Activated CD8-positive, alpha-beta memory T cell treated with anti-CD3 and anti-CD28 coated beads, Interleukin-2, amount 50 U/mL, for 24 hours (primary cell): ENCODE measurements at regions not wholly inside any gene's neighbourhood (a gene's known extent, or its start where the extent isn't known, plus 50 kb on each side); places are given as distances from the start of the nearest gene placed in this dataset.

Experiments used
- DNase-seq: peaks from one replicate; pipeline ENCODE4 v3.0.0-alpha.2; 2020; ENCODE audit errors: extremely low read depth

DNA sequence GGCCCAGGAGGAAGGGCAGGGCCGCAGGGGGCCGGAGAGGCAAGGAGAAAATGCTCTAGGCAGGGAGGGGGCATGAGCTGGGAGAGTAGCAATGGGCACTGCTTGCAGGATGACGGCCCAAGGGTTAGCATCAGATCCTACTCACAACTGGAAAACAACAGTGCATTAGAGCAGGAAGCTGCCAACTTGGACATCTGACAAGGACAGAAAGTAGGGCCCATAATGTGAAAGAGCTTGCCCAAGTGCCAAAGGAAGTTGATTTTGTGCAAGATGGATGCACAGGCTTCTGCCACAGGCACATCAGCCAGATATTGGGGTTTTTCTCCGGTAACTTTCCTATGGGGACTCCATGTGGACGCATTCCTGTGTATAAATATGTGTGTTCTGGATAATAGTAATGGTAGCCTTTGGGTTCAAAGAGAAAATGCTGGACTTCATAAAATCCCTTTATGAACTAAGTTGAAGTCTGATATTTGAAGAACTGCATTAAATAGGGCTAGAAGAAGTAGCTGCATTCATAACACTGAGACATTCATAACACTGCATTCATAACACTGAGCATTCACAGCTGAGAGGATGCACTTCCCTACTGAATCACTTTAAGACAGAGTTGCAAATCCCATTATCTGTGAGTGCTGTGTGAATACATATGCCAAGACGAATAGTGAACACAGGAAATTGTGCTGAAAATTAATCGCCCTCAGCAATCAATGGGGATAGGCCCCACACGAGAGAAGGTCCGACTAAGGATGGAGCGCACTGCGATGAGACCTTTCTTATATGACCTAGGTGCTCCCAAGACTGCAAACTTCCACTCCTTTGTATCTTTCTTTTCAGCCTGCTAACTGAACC lies 235.6 kb upstream of the PRDM1 start:
- no peak for DNase-seq

DNA sequence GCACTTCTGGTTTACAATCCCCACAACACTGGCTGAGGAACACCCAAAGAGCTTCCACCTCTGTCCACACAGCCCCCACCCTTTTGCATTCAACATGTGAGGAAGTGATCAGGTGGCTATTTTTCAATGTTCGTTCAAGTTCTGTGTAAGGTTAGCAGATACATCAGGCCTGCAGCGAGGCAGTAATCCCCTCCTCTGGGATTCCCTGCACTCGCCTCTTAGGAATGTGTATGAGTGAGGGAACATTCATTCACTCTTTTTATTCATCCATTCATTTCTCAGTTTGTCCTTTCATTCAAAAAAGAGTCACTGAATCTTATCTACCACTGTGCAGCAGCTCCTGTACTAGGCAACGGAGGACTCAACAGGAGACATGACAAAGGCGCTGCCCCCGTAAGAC lies 236.4 kb upstream of the PRDM1 start:
- DNase-seq, result no peak

DNA sequence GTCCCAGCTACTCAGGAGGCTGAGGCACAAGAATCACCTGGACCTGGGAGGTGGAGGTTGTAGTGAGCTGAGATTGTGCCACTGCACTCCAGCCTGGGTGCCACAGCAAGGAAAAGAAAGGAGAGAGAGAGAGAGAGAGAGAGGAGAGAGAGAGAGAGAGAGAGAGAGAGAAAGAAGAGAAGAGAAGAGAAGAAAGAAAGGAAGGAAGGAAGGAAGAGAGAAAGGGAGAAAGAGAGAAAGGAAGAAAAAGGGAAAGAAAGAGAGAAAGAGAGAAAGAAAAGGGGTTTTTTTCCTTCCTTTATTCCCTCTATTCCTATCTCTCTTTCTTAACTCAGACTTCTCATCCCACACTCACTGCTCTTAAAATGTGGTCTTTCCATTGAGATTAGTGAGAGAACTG lies 238.7 kb upstream of the PRDM1 start:
- DNase-seq, result no peak

DNA sequence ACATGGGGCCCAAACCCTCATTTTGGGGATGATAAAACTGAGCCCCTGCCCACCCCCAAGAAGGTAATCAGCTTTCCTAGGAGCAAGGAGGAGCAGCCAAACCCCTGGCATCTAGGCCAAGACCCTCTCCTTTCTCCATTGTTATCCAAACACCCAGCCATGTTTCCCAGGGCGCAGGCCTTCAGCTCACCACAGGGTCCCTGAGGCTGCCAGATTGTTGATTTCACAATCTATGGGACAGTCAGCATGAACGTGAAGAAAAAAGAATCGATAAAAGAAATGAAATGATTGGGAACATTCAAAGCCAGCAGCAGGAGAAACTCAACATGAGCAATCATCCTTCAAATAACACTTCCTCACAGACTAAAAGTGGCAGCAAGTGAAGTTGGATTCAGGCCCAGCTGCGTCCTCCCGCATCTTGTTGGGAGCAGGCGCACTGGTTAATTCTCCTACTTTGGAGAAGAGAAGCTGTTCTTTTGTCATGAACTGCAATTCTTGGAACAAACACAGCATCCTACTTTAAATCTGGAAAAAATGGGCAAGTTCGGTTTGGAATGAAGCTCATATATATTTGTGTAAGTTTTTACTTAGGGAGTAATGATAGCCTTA lies 241.8 kb upstream of the PRDM1 start:
- DNase-seq, result no peak

DNA sequence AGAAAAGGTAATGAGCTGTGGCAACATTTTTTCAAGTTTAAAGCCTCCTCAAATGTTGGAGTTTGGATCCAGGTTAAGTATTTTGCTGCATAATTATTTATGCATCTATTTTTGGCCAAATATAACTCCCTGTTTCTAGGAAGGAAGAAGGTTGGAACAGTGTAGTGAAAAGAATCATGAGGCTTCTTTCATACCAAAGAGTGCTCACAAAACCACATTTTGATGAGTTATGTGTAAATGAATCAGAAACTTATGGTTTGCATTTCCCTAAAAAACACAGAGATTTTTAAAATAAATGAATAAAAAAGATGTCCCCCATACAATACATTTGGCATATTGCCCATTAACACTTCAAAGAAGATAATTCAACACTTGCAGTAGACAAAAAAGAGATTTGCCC lies 246.9 kb upstream of the PRDM1 start:
- no peak for DNase-seq

DNA sequence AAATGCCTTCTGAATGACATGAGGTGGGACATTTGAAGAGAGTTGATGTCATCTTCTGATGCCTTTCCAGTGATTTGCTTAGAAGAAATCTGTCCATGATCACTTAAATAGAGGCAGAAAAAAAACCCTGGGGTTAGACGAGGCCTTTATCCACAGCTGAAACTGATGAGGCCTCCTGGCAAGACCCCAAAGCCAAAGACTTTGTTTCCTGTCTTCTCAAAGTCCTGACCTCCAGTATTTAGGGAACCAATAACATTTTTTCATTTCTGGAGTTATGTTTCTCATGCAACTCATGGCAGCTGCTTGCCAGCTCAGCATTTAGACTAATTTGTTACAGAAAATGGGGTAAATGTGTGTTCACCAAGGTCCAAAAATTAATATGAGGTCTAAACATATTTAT lies 248.0 kb upstream of the PRDM1 start:
- DNase-seq, result no peak

DNA sequence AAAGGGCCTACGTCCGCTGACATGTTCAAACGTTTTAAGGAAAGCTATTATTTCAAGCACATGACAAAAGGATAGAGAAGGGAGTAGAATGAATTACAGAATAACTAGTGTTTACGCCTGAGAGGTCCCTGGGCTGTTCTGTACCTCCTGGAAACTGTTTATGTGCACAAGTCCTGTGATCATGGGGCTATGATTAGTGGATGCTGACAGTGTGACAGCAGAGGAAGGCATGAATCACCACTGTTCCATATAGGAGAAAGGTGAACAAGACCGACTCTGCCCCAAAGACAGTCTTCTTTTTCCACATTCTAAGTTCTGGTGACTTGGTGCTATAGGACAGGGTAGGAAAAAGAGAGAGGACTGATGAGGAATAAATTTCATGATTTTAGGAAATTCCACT lies 249.2 kb upstream of the PRDM1 start:
- no peak for DNase-seq

DNA sequence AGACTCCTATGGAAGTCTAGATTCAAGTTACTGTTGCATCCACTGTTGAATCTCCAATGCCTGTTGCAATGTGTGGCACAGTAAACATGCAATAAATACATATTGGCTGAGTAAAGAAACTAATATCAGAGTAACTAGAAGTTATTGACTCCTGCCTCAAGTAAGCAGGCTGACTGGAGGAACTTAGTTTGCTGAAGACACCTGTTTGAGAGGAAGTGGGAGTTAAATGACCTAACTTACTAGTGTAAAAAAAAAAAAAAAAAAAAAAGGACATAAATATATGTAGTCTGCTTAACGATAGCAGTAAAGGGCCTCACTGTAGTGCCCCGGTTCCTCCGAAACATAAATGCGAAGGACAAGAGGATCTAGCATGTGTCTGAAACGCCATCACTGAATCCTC lies 249.8 kb upstream of the PRDM1 start:
- no peak for DNase-seq

DNA sequence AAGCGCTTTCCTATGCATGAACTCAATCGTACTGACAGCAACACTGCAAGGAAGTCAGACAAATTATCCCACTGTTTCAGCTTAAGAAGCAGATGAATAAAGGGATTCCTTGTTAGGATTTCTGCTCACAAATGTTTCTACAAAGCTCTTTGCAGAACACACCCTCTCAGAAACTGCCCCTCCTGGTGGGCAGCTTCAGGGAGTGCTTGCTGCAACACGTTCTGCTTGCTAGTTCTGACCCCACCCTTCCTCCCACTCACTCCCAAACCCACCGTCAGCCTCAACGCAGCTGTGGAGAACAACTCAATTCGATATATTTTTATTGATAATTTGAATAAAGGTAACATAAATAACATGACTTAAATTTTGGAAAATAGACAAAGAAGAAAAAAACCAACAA lies 250.8 kb upstream of the PRDM1 start:
- DNase-seq, result peak; percentile 1

DNA sequence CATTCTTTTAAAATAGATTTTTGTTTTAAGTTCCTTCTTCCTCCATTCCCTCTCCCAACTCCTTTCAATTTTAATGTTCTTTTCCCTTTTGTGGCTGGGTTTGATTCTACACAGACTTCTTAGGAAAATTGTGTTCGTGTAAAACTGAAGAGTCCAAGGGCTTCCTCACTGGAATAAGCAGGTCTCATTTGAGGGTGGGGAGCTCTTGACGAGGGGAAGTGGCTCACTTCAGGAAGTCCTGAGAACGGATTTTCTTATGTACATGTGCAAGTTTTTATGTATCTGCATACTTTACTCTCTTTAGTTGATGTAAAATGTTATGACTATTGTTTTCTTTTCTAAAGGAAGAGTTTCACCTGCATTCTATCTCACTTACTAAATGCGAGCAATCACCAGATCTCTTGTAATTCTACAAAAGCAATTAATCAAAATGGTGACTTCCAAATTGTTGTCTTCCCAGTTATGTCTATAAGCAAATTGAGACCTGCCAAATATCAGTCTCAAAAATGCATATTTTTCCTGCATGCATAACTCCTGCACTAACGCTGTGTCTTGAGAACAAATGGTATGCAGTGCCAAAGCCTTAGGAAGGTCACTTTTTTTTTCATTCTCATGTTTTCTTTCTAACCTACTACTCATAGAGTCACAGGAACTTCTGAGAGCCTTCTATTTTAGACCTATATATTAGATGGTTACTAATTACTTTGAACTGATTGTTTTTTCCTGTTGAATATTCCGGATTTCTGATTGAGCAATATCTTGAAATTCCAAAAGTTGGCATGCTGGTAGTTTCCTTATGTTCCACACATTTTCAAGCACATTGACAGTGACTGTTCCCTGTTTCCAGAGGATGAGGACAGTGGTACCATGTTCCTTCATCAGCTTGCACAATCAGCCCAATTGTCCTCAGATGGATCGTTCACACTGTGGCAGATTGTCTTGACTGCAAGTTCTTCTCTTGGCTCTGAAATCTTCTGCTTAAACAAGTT lies 251.9 kb upstream of the PRDM1 start:
- no peak for DNase-seq

DNA sequence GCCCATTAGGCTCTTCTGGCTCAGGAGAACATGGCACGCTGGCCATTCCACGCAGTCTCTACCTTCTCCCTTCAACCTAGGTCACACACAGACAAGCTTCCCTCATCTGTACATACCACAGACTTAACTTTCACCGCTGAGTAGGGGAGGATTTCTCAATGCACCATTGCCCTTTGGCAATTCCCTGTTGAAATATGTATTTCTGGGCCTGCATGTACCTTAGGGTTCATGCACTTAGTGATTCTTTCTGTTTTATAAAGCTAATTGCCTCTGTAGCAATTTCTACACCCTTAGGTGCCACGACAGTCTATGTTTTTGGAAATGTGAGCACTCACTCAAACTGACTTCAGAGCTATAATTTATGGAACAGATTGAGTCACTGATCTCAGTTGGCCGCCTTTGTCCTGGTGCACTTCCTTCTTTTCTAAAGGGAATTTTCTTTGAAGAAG lies 253.8 kb upstream of the PRDM1 start:
- DNase-seq, result no peak

DNA sequence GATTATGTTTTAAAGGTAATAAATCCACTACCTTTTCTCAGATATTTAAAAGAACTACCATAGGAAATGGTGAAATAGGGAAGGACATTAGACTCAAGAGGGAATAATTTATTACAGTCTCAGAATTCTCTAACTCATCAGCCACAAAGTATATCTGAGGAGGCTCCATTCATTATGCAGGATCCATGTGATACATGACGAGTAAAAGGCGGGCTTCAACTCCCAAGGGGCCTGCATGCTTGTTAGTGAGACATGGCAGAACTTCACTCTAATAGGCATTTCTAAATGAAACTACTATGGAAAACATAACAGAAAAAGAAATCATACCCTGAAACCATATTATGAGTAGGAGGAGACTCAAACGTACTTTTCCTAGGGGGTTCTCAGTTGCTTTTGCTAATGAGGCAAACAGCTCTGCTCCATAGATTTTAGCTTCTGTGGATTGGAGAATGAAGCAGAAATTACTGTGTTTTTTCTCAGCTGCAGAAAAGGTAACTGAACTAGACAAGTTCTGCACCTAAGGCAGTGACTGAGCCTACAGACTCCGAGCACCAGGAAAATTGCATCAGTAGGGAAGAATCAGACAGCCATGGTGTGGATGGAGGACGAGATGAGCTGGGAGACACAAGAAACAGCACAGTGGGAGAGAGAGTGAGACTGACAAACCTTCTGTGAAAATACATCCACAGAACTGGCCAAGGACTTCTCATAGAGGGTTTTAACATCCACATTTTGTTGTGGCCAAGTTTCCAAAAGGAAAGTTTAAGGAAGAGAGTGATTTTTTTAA lies 254.6 kb upstream of the PRDM1 start:
- DNase-seq, result no peak

DNA sequence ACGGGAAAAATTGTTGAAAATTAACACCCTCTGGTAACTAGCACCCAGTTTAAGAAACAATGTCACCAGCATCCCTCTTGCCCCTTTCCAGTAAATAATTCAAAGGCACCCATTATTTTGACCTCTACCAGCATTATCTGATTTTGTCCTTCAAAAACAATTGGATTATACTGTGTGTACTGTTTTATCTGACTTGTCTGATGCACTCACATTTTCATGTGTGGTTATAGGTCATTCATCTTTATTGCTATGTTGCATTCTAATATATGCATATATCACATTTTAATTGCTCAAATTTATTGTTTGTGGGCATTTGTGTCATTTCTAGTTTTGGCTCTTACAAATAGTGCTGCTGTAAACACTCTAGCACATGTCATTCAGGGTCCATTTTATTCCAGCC lies 260.9 kb upstream of the PRDM1 start:
- no peak for DNase-seq

DNA sequence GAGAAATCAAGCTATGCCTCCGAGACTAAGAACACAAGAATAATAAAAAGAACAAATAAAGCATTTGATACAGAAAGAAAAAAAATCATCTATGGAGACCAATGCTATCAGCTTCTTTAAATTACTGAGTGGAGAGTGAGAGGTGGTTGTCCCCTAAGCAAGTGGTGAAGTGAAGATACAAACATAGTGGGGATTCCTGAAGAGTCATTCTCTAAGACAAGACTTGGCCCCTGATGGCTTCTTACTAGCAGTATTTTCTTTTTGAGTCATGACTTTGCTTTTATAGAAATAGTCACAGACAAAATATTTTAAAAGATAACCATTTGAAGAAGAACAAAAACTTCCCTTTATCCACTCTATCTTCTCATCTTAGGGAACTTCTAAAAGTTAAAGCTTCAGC lies 261.4 kb upstream of the PRDM1 start:
- DNase-seq, result no peak

DNA sequence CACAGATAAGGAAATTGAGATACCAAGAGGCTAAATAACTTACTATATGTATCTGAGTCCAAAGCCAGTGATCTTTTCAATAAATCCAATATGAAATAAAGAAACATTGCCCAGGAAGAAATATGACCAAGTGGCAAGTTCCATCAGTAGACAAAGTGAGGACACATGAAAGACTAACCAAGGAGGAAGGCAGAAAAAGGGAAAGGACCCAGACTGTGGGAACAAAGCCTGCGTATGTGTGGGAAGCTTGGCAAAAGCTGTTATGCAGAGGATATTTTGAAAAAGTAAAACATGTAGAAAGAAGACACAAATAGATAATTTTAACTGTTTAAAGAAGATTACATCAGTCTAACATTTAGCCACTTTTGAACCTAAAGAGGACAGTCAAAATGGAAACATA lies 264.4 kb upstream of the PRDM1 start:
- no peak for DNase-seq

DNA sequence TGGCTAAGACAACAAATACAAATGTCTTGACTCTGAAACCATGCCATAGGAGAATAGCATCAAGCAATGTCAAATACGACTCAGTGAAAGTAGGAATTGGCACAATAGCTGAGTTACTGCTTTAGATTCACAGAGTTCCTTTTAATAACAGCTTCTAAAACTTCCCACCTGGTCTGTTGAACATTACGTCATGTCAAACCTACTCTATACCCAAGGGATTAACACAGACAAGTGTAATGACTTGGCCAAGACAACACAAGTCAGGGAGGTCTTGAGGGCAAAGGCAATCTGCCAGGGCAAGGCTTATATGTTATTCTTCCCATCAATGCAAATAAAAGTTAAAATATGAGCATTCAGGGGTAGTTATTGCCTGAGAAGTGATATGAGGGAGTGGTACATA lies 265.1 kb upstream of the PRDM1 start:
- DNase-seq, result no peak

DNA sequence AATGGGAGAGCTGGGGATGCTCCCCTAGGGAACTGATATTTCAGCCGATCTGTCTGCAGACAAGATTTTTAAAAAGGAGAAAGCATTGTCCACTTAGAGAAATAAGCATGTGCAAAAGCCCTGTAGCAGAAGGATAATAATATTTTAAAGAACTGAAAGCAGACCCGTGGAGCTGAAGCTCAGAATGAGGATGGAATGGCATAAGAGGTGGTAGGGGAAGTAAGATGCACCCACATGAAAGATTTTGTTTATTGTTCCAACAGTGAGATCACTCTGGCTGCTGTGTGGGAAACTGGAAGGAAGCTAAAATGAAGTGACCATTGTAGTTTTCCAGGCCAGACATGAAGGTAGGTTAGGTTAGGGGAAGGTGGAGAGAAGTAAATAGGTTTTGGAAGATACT lies 266.4 kb upstream of the PRDM1 start:
- DNase-seq, result no peak

DNA sequence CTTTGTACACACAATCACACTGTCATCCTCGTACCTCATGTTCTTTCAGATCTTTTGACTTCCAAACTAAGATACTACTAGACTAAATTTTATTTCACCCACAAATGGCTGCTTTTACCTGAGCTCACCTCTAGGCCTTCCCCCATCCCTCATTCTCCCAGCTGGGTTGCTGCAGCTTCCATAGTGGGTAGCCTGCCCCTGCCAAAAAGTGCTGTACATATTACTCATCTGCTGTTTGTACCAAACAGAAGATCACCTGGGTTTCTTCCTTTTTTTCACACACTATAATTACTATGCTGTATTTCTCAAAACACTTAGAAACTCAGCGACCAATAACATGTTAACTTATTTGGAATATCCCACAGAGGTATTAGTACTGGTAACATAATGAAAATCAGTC lies 267.6 kb upstream of the PRDM1 start:
- no peak for DNase-seq

DNA sequence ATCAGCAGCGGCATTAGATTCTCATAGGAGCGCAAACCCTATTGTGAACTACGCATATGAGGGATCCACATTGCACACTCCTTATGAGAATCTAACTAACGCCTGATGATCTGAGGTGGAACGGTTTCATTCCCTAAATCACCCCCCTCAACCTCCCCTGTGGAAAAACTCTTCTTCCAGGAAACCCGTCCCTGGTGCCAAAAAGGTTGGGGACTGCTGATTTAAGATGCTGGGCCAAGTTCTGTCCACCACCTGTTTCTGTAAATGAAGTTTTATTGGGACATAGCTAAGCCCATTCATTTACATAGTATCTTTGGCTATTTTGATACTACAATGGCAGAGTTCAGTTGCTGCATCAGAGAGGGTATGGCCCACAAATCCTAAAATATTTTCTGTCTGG lies 268.2 kb upstream of the PRDM1 start:
- no peak for DNase-seq

DNA sequence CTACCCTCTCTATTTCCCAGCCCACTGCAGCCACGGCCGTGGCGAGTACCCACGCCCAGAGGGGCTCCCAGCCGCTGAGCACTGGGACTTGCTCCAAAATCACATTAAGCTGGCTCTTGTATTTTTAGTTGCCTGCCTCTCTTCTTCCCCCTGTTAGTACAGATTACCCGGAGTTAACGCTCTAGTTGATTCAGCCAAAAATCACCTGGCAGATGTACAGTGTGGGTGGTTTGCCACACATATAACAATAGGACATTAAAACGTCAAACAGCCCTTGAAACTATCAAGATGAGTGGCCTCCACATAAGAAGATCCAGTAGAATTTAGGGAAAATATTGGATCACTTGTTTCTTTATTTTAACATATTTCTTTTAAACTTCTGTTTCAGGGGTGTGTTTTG lies 268.8 kb upstream of the PRDM1 start:
- no peak for DNase-seq

DNA sequence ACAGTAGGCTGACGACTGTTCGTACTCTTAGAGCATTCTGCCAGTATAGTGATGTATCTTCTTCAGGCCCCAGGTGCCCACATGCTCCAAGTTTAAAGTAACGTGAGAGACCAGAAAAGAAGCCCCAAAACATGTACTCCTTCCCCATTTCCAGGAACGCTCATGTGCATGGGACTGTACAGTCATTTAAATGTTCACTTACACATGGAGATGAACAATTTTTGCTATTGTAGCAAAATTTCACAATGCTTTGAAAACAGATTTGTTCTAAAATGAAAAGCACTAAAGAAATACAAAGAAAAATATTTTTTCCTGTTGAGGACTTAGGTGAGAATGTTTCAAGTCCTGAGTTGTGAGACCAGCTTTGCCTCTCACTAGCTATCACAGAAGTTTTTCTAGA lies 269.3 kb upstream of the PRDM1 start:
- no peak for DNase-seq
